Ishikawa (cell line): ENCODE measurements at regions not wholly inside any gene's neighbourhood (a gene's known extent, or its start where the extent isn't known, plus 50 kb on each side); places are given as distances from the start of the nearest gene placed in this dataset.

ENCODE experiments used
- CEBPB ChIP-seq: IDR thresholded peaks from 2 replicates; pipeline ENCODE4 v1.6.1; 2012
- CREB1 ChIP-seq: IDR thresholded peaks from 2 replicates; pipeline ENCODE4 v1.6.1; 2012; ENCODE audit warnings: low read depth
- EGR1 ChIP-seq: IDR thresholded peaks from 2 replicates; pipeline ENCODE4 v1.6.1; 2012
- EP300 ChIP-seq: IDR thresholded peaks from 2 replicates; pipeline ENCODE4 v1.6.1; 2012; ENCODE audit warnings: borderline replicate concordance
- FOXM1 ChIP-seq: IDR thresholded peaks from 2 replicates; pipeline ENCODE4 v1.6.1; 2012; ENCODE audit warnings: low read depth, borderline replicate concordance
- MAX ChIP-seq: IDR thresholded peaks from 2 replicates; pipeline ENCODE4 v1.6.1; 2012
- NFIC ChIP-seq: IDR thresholded peaks from 2 replicates; pipeline ENCODE4 v1.6.1; 2012
- RAD21 ChIP-seq: IDR thresholded peaks from 2 replicates; pipeline ENCODE4 v1.6.1; 2012; ENCODE audit warnings: low read depth
- REST ChIP-seq: IDR thresholded peaks from 2 replicates; pipeline ENCODE4 v1.6.1; 2012; ENCODE audit warnings: low read depth, mild to moderate bottlenecking
- TAF1 ChIP-seq: IDR thresholded peaks from 2 replicates; pipeline ENCODE4 v1.6.1; 2012; ENCODE audit warnings: low read depth, mild to moderate bottlenecking
- TCF12 ChIP-seq: IDR thresholded peaks from 2 replicates; pipeline ENCODE4 v1.6.1; 2012; ENCODE audit warnings: low read depth
- TEAD4 ChIP-seq: IDR thresholded peaks from 2 replicates; pipeline ENCODE4 v1.6.1; 2012
- USF1 ChIP-seq: IDR thresholded peaks from 2 replicates; pipeline ENCODE4 v1.6.1; 2012
- YY1 ChIP-seq: IDR thresholded peaks from 2 replicates; pipeline ENCODE4 v1.6.1; 2012; ENCODE audit warnings: low read depth
- ZBTB7A ChIP-seq: IDR thresholded peaks from 2 replicates; pipeline ENCODE4 v1.6.1; 2012; ENCODE audit warnings: low read depth

GRCh38 chr10:128898916-128899195 lies 568.2 kb upstream of the MGMT start:
- no peak for TF ChIP-seq TAF1
- no peak for TF ChIP-seq FOXM1
- TF ChIP-seq CREB1, result no peak
- no peak for TF ChIP-seq TCF12
- no peak for TF ChIP-seq ZBTB7A
- TF ChIP-seq RAD21, result no peak
- no peak for TF ChIP-seq NFIC
- TF ChIP-seq YY1, result no peak
- TF ChIP-seq EGR1, result no peak
- TF ChIP-seq CEBPB, result no peak
- TF ChIP-seq USF1, result no peak
- TF ChIP-seq REST, result no peak
- TF ChIP-seq EP300, result no peak

GRCh38 chr10:128900456-128900855 lies 566.6 kb upstream of the MGMT start:
- TF ChIP-seq ZBTB7A (no peak), RAD21 (no peak), TAF1 (no peak), CEBPB (no peak), TEAD4 (no peak)

- TF ChIP-seq MAX, result no peak
- TF ChIP-seq YY1, result no peak
- no peak for TF ChIP-seq TAF1
- TF ChIP-seq NFIC, result no peak
Observed at GRCh38 chr10:128901236-128901635, 565.8 kb upstream of the MGMT start.

GRCh38 chr10:128902031-128902710 lies 564.9 kb upstream of the MGMT start:
- no peak for TF ChIP-seq EP300
- no peak for TF ChIP-seq CEBPB
- TF ChIP-seq USF1, result no peak
- TF ChIP-seq TCF12, result no peak
- TF ChIP-seq YY1, result no peak
- TF ChIP-seq ZBTB7A, result no peak
- no peak for TF ChIP-seq CREB1
- no peak for TF ChIP-seq TAF1
- no peak for TF ChIP-seq RAD21
- TF ChIP-seq EGR1, result no peak
- TF ChIP-seq REST, result no peak
- TF ChIP-seq TEAD4, result no peak
- TF ChIP-seq FOXM1, result no peak
- TF ChIP-seq MAX, result no peak

- TF ChIP-seq CEBPB (no peak), REST (no peak), EP300 (no peak), USF1 (no peak), TCF12 (no peak), CREB1 (no peak), RAD21 (no peak), MAX (no peak), ZBTB7A (no peak), NFIC (no peak), YY1 (no peak), TEAD4 (no peak), EGR1 (no peak), TAF1 (no peak), FOXM1 (no peak)
Observed at GRCh38 chr10:128907155-128907941, 559.7 kb upstream of the MGMT start.
